ENCODE measurements at regions not wholly inside any gene's neighbourhood (a gene's known extent, or its start where the extent isn't known, plus 50 kb on each side); places are given as distances from the start of the nearest gene placed in this dataset.

GRCh38 chr16:85481206-85481605 is 131.9 kb upstream of the GSE1 start:
- no peak for TF ChIP-seq CTCF (conservative IDR thresholded peaks at IDR 0.05)
- no peak for TF ChIP-seq ZFX (IDR thresholded peaks at IDR 0.05)

Data from C4-2B (cell line).